ENCODE measurements at regions not wholly inside any gene's neighbourhood (a gene's known extent, or its start where the extent isn't known, plus 50 kb on each side); places are given as distances from the start of the nearest gene placed in this dataset.

DNA sequence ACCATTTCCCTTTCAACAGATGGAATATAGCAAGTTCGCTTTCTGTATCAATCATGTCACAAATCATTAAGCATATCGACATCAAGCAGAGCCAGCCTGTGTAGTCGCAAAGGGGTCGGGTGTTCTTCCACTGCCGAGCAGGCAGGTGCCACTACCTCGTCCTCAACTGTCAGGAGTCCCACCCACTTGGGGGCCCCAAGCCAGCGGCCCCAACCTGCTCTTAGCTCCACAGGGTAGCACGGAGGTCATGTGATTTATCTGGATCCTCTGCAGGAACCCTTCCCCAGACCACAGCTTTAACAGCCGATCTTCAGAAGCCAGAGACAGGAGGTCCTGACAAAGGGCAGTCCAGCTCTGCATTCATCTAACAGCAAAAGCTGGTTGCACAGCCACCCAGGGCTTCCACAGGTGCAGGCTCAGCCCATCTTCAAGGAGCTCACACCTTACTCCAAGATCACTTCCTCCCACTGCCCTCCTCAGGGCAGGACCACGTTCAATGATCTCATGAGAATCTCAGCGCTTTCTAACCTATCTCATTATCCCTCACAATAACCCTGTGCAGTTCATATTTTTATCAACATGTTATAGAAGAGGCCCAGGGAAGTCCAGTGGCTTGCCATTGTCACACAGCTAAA lies 110.2 kb downstream of the TRIM29 start:
- BruUV-seq (replicated peaks) = no TSS peak

More for the DNA sequence above, 110.2 kb downstream of the TRIM29 start:
- H2AFZ ChIP-seq (ENCODE audit: low read depth, low read length) = no peak overlapping the region
- H3K4me2 ChIP-seq (ENCODE audit: insufficient read depth, low read length) = no peak overlapping the region
- H3K27me3 ChIP-seq (ENCODE audit: control insufficient read depth in 2 of 2, insufficient read depth in 2 of 2, low read length in 2 of 2) = no peaks in the 10 kb centered on the region
- no peaks in the 10 kb centered on the region for H3K79me2 ChIP-seq (ENCODE audit: control insufficient read depth, insufficient read depth, low read length)
- H3K9me1 ChIP-seq (replicated peaks; ENCODE audit: control insufficient read depth, extremely low read depth, insufficient read depth, low read length) = no peaks in the 10 kb centered on the region
- intact Hi-C loops (cut with micrococcal nuclease) (no loop called here), dilution Hi-C loops (cut with MboI; ENCODE audit: extremely low pct_ligation_motif_present, low sequenced_read_pairs) (no loop called here)
- no peaks in the 10 kb centered on the region for H3K9me3 ChIP-seq (replicated peaks; ENCODE audit: control insufficient read depth, insufficient read depth, low read length)
- TF ChIP-seq EZH2 (IDR thresholded peaks at IDR 0.05; ENCODE audit: borderline replicate concordance, low read depth, low read length, severe bottlenecking) (no peak), JUN (IDR thresholded peaks at IDR 0.05; ENCODE audit: borderline replicate concordance, insufficient read depth, insufficient read length, low read depth) (no peak), FOS (IDR thresholded peaks at IDR 0.05; ENCODE audit: borderline replicate concordance, insufficient read depth, low read length) (no peak), POLR2AphosphoS5 (IDR thresholded peaks at IDR 0.05; ENCODE audit: insufficient read depth, low read depth, low read length) (no peak), MYC (IDR thresholded peaks at IDR 0.05; ENCODE audit: low read depth, low read length) (no peak), GATA2 (IDR thresholded peaks at IDR 0.05; ENCODE audit: insufficient read depth, insufficient read length, low read depth, low read length) (no peak), POLR2A (IDR thresholded peaks at IDR 0.05; ENCODE audit: low read depth, low read length) (no peak)
- TF ChIP-seq, protein P1, sequence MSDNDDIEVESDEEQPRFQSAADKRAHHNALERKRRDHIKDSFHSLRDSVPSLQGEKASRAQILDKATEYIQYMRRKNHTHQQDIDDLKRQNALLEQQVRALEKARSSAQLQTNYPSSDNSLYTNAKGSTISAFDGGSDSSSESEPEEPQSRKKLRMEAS (IDR thresholded peaks at IDR 0.05; ENCODE audit: insufficient read depth, insufficient read length) = no peak
- TF ChIP-seq, protein P2, sequence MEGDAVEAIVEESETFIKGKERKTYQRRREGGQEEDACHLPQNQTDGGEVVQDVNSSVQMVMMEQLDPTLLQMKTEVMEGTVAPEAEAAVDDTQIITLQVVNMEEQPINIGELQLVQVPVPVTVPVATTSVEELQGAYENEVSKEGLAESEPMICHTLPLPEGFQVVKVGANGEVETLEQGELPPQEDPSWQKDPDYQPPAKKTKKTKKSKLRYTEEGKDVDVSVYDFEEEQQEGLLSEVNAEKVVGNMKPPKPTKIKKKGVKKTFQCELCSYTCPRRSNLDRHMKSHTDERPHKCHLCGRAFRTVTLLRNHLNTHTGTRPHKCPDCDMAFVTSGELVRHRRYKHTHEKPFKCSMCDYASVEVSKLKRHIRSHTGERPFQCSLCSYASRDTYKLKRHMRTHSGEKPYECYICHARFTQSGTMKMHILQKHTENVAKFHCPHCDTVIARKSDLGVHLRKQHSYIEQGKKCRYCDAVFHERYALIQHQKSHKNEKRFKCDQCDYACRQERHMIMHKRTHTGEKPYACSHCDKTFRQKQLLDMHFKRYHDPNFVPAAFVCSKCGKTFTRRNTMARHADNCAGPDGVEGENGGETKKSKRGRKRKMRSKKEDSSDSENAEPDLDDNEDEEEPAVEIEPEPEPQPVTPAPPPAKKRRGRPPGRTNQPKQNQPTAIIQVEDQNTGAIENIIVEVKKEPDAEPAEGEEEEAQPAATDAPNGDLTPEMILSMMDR (IDR thresholded peaks at IDR 0.05; ENCODE audit: extremely low read depth in 1 of 2, insufficient read depth in 1 of 2, low read depth in 1 of 2, low read length in 2 of 2) = no peak
- H3K4me3 ChIP-seq (replicated peaks in 1 of 3; ENCODE audit: insufficient read depth in 1 of 3, low read depth in 1 of 3, low read length in 3 of 3) = no peak overlapping the region
- H3K27ac ChIP-seq (ENCODE audit: insufficient read depth, low read depth, low read length) = no peak overlapping the region
- no peaks in the 10 kb centered on the region for H3K36me3 ChIP-seq (ENCODE audit: control insufficient read depth in 2 of 2, extremely low read depth in 1 of 2, insufficient read depth in 2 of 2, low read length in 2 of 2)
- FAIRE-seq (no peak), DNase-seq (ENCODE audit: low read depth, low spot score) (no peak)
- POLR2A ChIA-PET = no interaction called here
- no peaks in the 10 kb centered on the region for H3K4me1 ChIP-seq (ENCODE audit: control insufficient read depth, extremely low read depth, insufficient read depth, low read length)
- CTCF ChIA-PET = no interaction called here
- no peak overlapping the region for H3K9ac ChIP-seq (replicated peaks; ENCODE audit: extremely low read depth, insufficient read depth, low read length)
- no peaks in the 10 kb centered on the region for H4K20me1 ChIP-seq (replicated peaks; ENCODE audit: control insufficient read depth, extremely low read depth, insufficient read depth, low read length)

Measured in endothelial cell of umbilical vein (primary cell).